ENCODE measurements at regions not wholly inside any gene's neighbourhood (a gene's known extent, or its start where the extent isn't known, plus 50 kb on each side); places are given as distances from the start of the nearest gene placed in this dataset.
A peak's percentile ranks its signal among the peaks of the same experiment; 100 is the strongest.

DNA sequence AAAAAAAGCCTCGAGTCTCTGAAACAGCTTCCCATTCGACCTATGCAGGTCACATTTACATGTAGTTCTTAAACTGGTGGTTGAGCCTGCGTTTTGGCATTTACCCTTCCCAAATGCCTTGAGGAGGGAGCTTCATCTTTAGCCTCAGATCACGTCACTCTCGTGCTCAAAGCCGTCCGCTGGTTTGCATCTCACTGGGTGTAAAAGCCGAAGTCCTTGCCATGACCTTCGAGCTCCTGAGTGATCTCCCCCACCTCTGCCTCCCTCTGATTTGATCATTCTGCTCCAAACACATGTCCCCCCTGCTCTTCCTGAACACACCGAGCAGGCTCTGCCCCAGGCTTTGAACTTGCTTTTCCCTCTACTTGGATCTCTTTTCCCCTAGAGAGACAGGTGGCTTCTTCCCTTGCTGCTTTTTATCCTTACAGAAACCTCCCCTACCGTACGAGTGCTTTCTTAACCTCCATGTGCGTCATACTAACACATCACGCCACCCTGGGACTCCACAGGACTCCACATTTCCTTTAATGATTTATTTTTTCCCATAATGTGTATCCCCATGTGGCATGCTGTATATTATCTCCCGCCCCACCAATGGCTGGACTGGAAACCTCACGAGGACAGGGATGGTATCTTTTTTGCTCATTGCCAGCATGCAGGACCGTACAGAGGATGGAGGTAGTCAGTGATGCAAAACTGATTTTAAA, 610.7 kb downstream of the VRK1 start:
- H3K36me3 ChIP-seq (ENCODE audit: control insufficient read depth, insufficient read depth, low read length): no peaks in the 10 kb centered on the region
- H3K4me3 ChIP-seq (replicated peaks; ENCODE audit: low read depth, low read length): no peak overlapping the region
- no peak for DNase-seq (ENCODE audit: extremely low read depth, insufficient read length)
- TF ChIP-seq, protein P1, sequence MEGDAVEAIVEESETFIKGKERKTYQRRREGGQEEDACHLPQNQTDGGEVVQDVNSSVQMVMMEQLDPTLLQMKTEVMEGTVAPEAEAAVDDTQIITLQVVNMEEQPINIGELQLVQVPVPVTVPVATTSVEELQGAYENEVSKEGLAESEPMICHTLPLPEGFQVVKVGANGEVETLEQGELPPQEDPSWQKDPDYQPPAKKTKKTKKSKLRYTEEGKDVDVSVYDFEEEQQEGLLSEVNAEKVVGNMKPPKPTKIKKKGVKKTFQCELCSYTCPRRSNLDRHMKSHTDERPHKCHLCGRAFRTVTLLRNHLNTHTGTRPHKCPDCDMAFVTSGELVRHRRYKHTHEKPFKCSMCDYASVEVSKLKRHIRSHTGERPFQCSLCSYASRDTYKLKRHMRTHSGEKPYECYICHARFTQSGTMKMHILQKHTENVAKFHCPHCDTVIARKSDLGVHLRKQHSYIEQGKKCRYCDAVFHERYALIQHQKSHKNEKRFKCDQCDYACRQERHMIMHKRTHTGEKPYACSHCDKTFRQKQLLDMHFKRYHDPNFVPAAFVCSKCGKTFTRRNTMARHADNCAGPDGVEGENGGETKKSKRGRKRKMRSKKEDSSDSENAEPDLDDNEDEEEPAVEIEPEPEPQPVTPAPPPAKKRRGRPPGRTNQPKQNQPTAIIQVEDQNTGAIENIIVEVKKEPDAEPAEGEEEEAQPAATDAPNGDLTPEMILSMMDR (IDR thresholded peaks at IDR 0.05; ENCODE audit: insufficient read depth, low read length, poor library complexity, severe bottlenecking): no peak
- H3K27me3 ChIP-seq (replicated peaks; ENCODE audit: control insufficient read depth, insufficient read depth, low read length): no peaks in the 10 kb centered on the region

DNA sequence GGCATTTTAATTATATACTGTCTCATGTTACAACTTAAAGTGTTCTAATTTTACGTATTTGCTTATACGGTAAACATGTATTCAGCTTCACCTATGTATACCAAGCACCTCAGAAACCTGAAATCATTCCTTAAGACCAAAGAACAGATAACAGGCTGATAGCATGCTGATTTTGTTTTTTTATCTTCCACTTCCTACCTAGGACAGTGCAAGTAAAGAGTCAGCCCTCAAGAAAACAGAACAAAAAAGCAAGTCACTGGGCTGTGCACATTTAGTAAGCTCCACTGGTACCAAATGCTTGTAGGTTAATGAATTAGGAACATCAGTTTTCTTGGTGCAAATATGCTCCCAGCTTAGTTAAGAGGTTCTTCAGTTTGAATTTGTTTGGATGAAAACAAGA, 611.3 kb downstream of the VRK1 start:
- Histone ChIP-seq H3K27me3 (replicated peaks; ENCODE audit: control insufficient read depth, insufficient read depth, low read length) (no peaks in the 10 kb centered on the region), H3K4me3 (replicated peaks; ENCODE audit: low read depth, low read length) (no peak overlapping the region), H3K36me3 (ENCODE audit: control insufficient read depth, insufficient read depth, low read length) (no peaks in the 10 kb centered on the region)
- DNase-seq (ENCODE audit: extremely low read depth, insufficient read length): no peak
- TF ChIP-seq, protein P1 (IDR thresholded peaks at IDR 0.05; ENCODE audit: insufficient read depth, low read length, poor library complexity, severe bottlenecking): no peak

DNA sequence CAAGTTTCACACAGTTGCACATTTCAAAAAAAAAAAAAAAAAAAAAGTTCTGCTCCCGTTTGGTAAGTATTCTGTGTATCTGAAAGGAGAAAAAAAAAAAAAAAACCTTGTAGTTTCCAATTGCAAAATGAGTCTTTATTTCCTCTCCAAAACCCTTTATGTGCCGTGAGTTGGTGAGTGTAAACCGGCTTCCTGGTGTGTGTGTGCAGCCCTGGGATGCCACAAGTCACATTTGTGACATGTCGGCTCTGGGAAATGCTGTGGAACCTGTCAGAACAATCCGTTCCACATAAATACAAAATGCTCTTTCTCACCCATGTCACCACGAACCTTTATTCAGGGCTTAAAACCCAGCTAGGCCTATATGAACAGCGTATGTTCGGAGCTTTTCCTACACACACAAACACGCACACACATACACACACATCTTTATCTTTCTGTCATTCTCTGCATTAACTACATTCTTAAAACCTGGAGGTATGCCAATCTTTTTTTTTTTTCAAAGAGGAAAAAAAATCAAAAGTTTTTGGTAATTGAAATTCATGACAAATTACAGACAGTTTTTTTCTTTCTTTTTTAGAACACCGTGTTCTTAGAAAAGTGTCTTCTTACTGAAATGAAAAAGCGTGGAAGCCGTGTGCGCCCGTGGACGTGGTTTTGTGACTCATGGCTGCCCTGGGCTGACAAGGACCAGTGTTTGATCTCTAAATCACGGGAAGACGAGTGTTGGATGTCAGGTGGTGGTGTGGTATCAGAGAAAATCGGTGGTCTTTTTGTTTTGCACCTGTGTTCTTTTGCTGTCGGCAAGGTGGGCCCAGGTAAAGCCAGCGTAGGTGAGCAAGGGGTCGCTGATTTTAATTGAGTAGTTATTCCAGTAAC, 612.0 kb downstream of the VRK1 start:
- DNase-seq (ENCODE audit: extremely low read depth, insufficient read length): peak; percentile 53
- TF ChIP-seq, protein P1 (IDR thresholded peaks at IDR 0.05; ENCODE audit: insufficient read depth, low read length, poor library complexity, severe bottlenecking): no peak

DNA sequence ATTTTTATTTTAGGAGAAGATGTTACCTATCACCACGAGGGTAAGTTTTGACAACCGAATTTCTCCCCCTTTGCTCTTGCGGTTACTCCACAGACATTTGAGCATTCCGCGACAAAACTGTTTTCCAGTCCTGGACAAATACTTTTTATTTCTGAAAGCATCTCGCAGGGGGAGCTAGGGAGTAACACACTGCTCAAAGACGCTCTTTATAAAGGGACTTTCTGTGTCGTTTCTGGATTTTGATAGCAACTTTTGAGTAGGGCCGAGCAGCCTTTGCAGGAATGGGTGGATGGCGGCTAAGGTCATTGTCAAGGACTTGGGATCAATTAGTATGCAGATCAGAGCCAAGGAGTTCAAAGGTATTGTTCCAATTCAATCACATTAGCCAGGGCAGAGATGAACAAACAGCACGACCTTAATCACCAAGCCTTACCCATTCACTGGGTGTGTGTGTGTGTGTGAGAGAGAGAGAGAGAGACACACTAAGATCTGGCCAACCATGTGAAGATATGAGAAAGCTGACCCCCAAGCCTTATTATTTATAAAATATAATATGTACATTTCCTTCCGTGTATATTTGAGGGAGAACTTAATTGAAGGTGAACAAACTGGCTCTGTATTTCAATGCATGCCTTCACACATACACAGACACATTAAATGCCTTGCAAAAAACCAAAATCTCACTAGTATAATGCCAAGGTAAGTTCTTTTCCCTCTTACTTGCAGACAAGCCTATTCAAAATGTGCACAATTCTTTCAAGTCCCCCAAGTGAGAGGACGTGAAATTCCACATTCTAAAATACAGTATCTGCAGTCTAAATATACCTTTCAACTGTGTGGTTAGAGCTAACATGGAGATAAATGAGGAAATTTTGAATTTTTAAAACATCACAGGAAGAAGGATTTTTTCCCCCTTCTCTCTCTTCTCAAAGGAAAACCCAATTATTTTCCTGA, 613.8 kb downstream of the VRK1 start:
- H3K4me3 ChIP-seq (replicated peaks; ENCODE audit: low read depth, low read length): no peak overlapping the region
- TF ChIP-seq, protein P1 (IDR thresholded peaks at IDR 0.05; ENCODE audit: insufficient read depth, low read length, poor library complexity, severe bottlenecking): peak; percentile 32
- no peaks in the 10 kb centered on the region for H3K36me3 ChIP-seq (ENCODE audit: control insufficient read depth, insufficient read depth, low read length)
- no peaks in the 10 kb centered on the region for H3K27me3 ChIP-seq (replicated peaks; ENCODE audit: control insufficient read depth, insufficient read depth, low read length)
- DNase-seq (ENCODE audit: extremely low read depth, insufficient read length): no peak

More for the DNA sequence above, 612.0 kb downstream of the VRK1 start:
- Histone ChIP-seq H3K36me3 (ENCODE audit: control insufficient read depth, insufficient read depth, low read length) (no peaks in the 10 kb centered on the region), H3K4me3 (replicated peaks; ENCODE audit: low read depth, low read length) (no peak overlapping the region), H3K27me3 (replicated peaks; ENCODE audit: control insufficient read depth, insufficient read depth, low read length) (no peaks in the 10 kb centered on the region)

DNA sequence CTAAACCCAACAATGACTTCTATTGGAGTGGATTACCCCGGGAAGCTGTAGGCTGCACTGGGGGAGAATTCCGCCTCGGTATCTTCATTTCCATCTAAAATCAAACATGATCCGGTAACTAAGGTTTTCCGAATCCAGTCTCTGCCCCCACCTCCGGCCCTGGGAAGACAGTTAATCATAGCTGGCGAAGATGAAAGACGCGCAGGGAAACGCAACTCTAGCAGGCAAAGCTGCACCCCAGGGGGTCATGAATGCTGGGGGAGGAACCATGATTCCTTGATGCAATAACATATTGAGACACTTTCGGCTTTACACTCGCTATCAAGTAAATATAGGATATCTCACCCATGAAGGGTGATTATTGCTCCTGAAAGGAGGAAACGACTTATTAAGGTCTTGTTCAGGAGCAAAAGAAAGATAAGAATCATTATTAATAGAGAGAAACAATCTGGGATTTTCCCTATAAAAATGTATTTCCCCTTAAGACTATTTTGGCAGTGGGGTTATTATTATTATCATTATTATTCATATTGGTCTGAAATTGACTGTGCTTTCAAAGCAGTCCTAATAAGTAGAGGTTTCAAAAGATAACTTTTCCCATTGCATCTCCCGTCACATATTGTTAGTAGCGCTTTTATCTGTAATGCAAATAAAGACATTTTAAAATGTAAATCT, 614.9 kb downstream of the VRK1 start:
- Histone ChIP-seq H3K27me3 (replicated peaks; ENCODE audit: control insufficient read depth, insufficient read depth, low read length) (no peaks in the 10 kb centered on the region), H3K4me3 (replicated peaks; ENCODE audit: low read depth, low read length) (peak overlapping the region; percentile 16; the same call in 1 of the 2 replicates), H3K36me3 (ENCODE audit: control insufficient read depth, insufficient read depth, low read length) (no peaks in the 10 kb centered on the region)
- no peak for DNase-seq (ENCODE audit: extremely low read depth, insufficient read length)
- TF ChIP-seq, protein P1 (IDR thresholded peaks at IDR 0.05; ENCODE audit: insufficient read depth, low read length, poor library complexity, severe bottlenecking): no peak

Data from GM06990 (cell line).